IMR-90 (cell line): ENCODE measurements at regions not wholly inside any gene's neighbourhood (a gene's known extent, or its start where the extent isn't known, plus 50 kb on each side); places are given as distances from the start of the nearest gene placed in this dataset.

Source experiments
- ATAC-seq: fragments of 200-7000 bp; cut with Tn5 transposase; 2 replicates; pipeline ENCODE4 v1.9.1; 2020; ENCODE audit warnings: low read depth, mild to moderate bottlenecking, moderate library complexity
- BruUV-seq: library from RNA; stranded (reverse); fragments of 400-500 nt; replicated peaks from 2 replicates; lab custom pipeline; 2021; lab: Mats Ljungman, UMichigan
- CTCF ChIA-PET: fragments of 300-600 bp; formaldehyde crosslinking; extraction: SDS; loops from one replicate; lab custom pipeline; 2021; ENCODE audit warnings: antibody characterized with exemption; lab: Yijun Ruan, JAX
- POLR2A ChIA-PET: fragments of 300-600 bp; sonication (Branson Sonifier 250); formaldehyde crosslinking; loops from one replicate; lab custom pipeline; 2022; ENCODE audit warnings: antibody characterized with exemption; ENCODE audit not compliant: unreplicated experiment; lab: Charles Lee
- DNase-seq: peaks from one replicate; pipeline ENCODE4 v3.0.0; 2013
- H2AFZ ChIP-seq: replicated peaks from 2 replicates; pipeline ENCODE3; 2013; ENCODE audit warnings: low read length, mild to moderate bottlenecking; ENCODE audit not compliant: poor library complexity
- H2AK5ac ChIP-seq: 2 replicates; pipeline ENCODE4 v1.6.1; 2013; ENCODE audit warnings: low read depth, low read length, inconsistent platforms
- H2AK9ac ChIP-seq: replicated peaks from 2 replicates; pipeline ENCODE3; 2013; ENCODE audit warnings: mild to moderate bottlenecking, low read depth, low read length, moderate library complexity; ENCODE audit not compliant: poor library complexity
- H2BK120ac ChIP-seq: 2 replicates; pipeline ENCODE4 v1.6.1; 2013; ENCODE audit warnings: low read depth, low read length, inconsistent platforms
- H2BK15ac ChIP-seq: 3 replicates; pipeline ENCODE4 v1.6.1; 2013; ENCODE audit warnings: low read depth, low read length, inconsistent platforms
- H2BK20ac ChIP-seq: 2 replicates; pipeline ENCODE4 v1.6.1; 2013; ENCODE audit warnings: low read depth, mild to moderate bottlenecking, inconsistent platforms, low read length, moderate library complexity
- H2BK5ac ChIP-seq: 2 replicates; pipeline ENCODE4 v1.6.1; 2013; ENCODE audit warnings: mild to moderate bottlenecking, low read depth, low read length, inconsistent platforms; ENCODE audit not compliant: poor library complexity, severe bottlenecking
- H3K14ac ChIP-seq: replicated peaks from 2 replicates; pipeline ENCODE4 v1.6.1; 2013; ENCODE audit warnings: low read depth, low read length, inconsistent platforms
- H3K18ac ChIP-seq: 2 replicates; pipeline ENCODE4 v1.6.1; 2013; ENCODE audit warnings: low read depth, low read length, control low read depth
- H3K23ac ChIP-seq: 2 replicates; pipeline ENCODE4 v1.6.1; 2013; ENCODE audit warnings: low read depth, low read length, inconsistent platforms
- H3K27ac ChIP-seq: 2 replicates; pipeline ENCODE4 v1.5.1; 2013; ENCODE audit warnings: mild to moderate bottlenecking, control low read depth, low read length; ENCODE audit not compliant: insufficient read depth
- H3K27me3 ChIP-seq: 2 replicates; pipeline ENCODE4 v1.6.1; 2013; ENCODE audit warnings: low read length; ENCODE audit not compliant: control insufficient read depth, insufficient read depth
- H3K36me3 ChIP-seq: 2 replicates; pipeline ENCODE4 v1.6.1; 2013; ENCODE audit warnings: low read length, mixed read lengths; ENCODE audit not compliant: control insufficient read depth, insufficient read depth
- H3K4ac ChIP-seq: 2 replicates; pipeline ENCODE4 v1.6.1; 2013; ENCODE audit warnings: low read depth, low read length, inconsistent platforms
- H3K4me1 ChIP-seq: 2 replicates; pipeline ENCODE4 v1.6.1; 2013; ENCODE audit warnings: low read length, mixed read lengths; ENCODE audit not compliant: control insufficient read depth, insufficient read depth
- H3K4me2 ChIP-seq: 2 replicates; pipeline ENCODE4 v1.6.1; 2013; ENCODE audit warnings: low read depth, mild to moderate bottlenecking, control low read depth, low read length, moderate library complexity
- H3K4me3 ChIP-seq: 2 replicates; pipeline ENCODE4 v1.5.1; 2013; ENCODE audit warnings: low read depth, mild to moderate bottlenecking, control low read depth, low read length, moderate library complexity; ENCODE audit not compliant: insufficient read depth
- H3K56ac ChIP-seq: 2 replicates; pipeline ENCODE4 v1.6.1; 2013; ENCODE audit warnings: low read length, inconsistent platforms; ENCODE audit not compliant: insufficient read depth; ENCODE audit errors: extremely low read depth
- H3K79me1 ChIP-seq, 2 experiments: 2 replicates each; pipeline ENCODE4 v1.6.1; 2013; ENCODE audit warnings: low read length in 2 of 2, inconsistent platforms in 1 of 2, low read depth in 1 of 2
- H3K9ac ChIP-seq: 2 replicates; pipeline ENCODE4 v1.6.1; 2013; ENCODE audit warnings: low read depth, low read length, control low read depth
- H3K9me1 ChIP-seq: 2 replicates; pipeline ENCODE4 v1.6.1; 2013; ENCODE audit warnings: low read length, inconsistent platforms; ENCODE audit not compliant: insufficient read depth
- H3K9me3 ChIP-seq: 2 replicates; pipeline ENCODE4 v1.6.1; 2013; ENCODE audit warnings: low read length; ENCODE audit not compliant: control insufficient read depth, insufficient read depth
- H4K20me1 ChIP-seq: 2 replicates; pipeline ENCODE4 v1.6.1; 2013; ENCODE audit warnings: low read length, inconsistent platforms; ENCODE audit not compliant: insufficient read depth
- H4K5ac ChIP-seq: 2 replicates; pipeline ENCODE4 v1.6.1; 2013; ENCODE audit warnings: mild to moderate bottlenecking, low read depth, low read length, control low read depth
- H4K8ac ChIP-seq, 2 experiments: 2 replicates each; pipeline ENCODE4 v1.6.1; 2013; ENCODE audit warnings: low read depth in 2 of 2, low read length in 2 of 2, control low read depth in 1 of 2, inconsistent platforms in 1 of 2
- H4K91ac ChIP-seq: 2 replicates; pipeline ENCODE4 v1.6.1; 2013; ENCODE audit warnings: low read depth, low read length, inconsistent platforms; ENCODE audit not compliant: insufficient read depth
- CTCF ChIP-seq: conservative IDR thresholded peaks from 2 replicates; pipeline ENCODE4 v1.5.1; 2012; ENCODE audit warnings: mild to moderate bottlenecking, low read depth, low read length, improper control_type of control experiment
- MAFK ChIP-seq: IDR thresholded peaks from 2 replicates; pipeline ENCODE4 v1.6.1; 2012; ENCODE audit warnings: low read depth, low read length, improper control_type of control experiment
- MAZ ChIP-seq: IDR thresholded peaks from 2 replicates; pipeline ENCODE4 v1.6.1; 2012; ENCODE audit warnings: low read depth, mild to moderate bottlenecking, low read length, improper control_type of control experiment, moderate library complexity, borderline replicate concordance
- NFE2L2 ChIP-seq: fragments of 150-350 bp; IDR thresholded peaks from 2 replicates; pipeline ENCODE4 v1.6.1; 2016; ENCODE audit warnings: low read depth, mild to moderate bottlenecking, low read length
- RFX5 ChIP-seq: IDR thresholded peaks from 2 replicates; pipeline ENCODE4 v1.8.0; 2012; ENCODE audit warnings: low read depth, mild to moderate bottlenecking, low read length, moderate library complexity
- SMC3 ChIP-seq: fragments of 150-350 bp; IDR thresholded peaks from 2 replicates; pipeline ENCODE4 v1.6.1; 2016; ENCODE audit warnings: low read depth, mild to moderate bottlenecking, antibody characterized with exemption, low read length, moderate library complexity
- USF2 ChIP-seq: fragments of 150-350 bp; IDR thresholded peaks from 2 replicates; pipeline ENCODE4 v1.6.1; 2017; ENCODE audit warnings: mild to moderate bottlenecking, antibody characterized with exemption, low read length, low read depth
- WGBS, 2 experiments: methylation state at CpG; one replicate each; pipeline versions ENCODE4 v1.1.5 to v1.1.7; 2013; ENCODE audit warnings: missing lambda C conversion rate in 2 of 2; ENCODE audit not compliant: insufficient read length in 1 of 2; ENCODE audit errors: extremely low coverage in 2 of 2; 5-methylcytosine and 5-hydroxymethylcytosine counted together
- dilution Hi-C: fragments of 300-500 bp; cut with HindIII; formaldehyde crosslinking; loops from one replicate; pipeline ENCODE4 v1.14.3; 2018; ENCODE audit warnings: low sequenced_read_pairs; ENCODE audit not compliant: unreplicated experiment
- in situ Hi-C: fragments of 300-500 bp; cut with MboI; formaldehyde crosslinking; loops from 3 replicates; pipeline ENCODE4 v1.14.3; 2019; ENCODE audit warnings: low sequenced_read_pairs, inconsistent platforms, mixed read lengths
- intact Hi-C: fragments of 100-400 bp; cut with micrococcal nuclease; formaldehyde crosslinking; loops from 2 replicates; pipeline ENCODE4 v1.10.0; 2022
- TF ChIP-seq, protein P1 (sequence below): fragments of 150-350 bp; IDR thresholded peaks from 2 replicates; pipeline ENCODE4 v1.6.1; 2016; ENCODE audit warnings: low read depth, mild to moderate bottlenecking, low read length, moderate library complexity, borderline replicate concordance

DNA sequence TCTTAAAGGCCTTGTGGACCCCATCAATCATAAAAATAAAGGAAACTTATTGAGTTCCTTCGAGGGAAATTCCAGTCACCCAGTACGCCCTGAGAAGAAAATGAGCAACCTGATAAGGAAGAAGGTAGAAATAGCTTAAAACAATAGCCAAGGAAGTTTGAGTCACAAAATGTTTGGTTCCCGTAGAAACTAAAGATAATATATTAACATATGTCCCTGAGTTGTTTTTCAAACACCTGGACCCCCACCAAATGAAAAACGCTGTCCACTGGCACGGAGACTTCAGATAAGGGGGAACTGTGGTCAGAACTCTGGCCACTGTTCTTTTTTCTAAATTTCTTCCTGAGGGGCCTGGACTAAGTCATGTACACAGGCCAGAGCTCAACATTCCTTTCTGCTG is 669.1 kb downstream of the ADCYAP1 start:
- no peak overlapping the region for H4K5ac ChIP-seq
- H4K91ac ChIP-seq = no peak overlapping the region
- no peak overlapping the region for H2BK20ac ChIP-seq
- no peak overlapping the region for H4K8ac ChIP-seq
- ChIA-PET POLR2A (no interaction called here), CTCF (no interaction called here)
- H2AK5ac ChIP-seq = no peak overlapping the region
- H2BK120ac ChIP-seq = no peak overlapping the region
- no peaks in the 10 kb centered on the region for H4K20me1 ChIP-seq
- H2AFZ ChIP-seq = no peak overlapping the region
- H3K4me1 ChIP-seq = no peaks in the 10 kb centered on the region
- no peak overlapping the region for H2BK5ac ChIP-seq
- dilution Hi-C loops (no loop called here), intact Hi-C loops (no loop called here), in situ Hi-C loops (no loop called here)
- no peaks in the 10 kb centered on the region for H3K9me1 ChIP-seq
- no peaks in the 10 kb centered on the region for H3K79me1 ChIP-seq
- no peak overlapping the region for H3K4ac ChIP-seq
- no peak overlapping the region for H3K9ac ChIP-seq
- H3K36me3 ChIP-seq = no peaks in the 10 kb centered on the region
- no CpG with 5 or more reads among the region's 5 CpGs for WGBS, 2 experiments
- no peak overlapping the region for H2BK15ac ChIP-seq
- H3K27me3 ChIP-seq = no peaks in the 10 kb centered on the region
- no peak overlapping the region for H3K56ac ChIP-seq
- H3K23ac ChIP-seq = no peak overlapping the region
- TF ChIP-seq, protein P1, sequence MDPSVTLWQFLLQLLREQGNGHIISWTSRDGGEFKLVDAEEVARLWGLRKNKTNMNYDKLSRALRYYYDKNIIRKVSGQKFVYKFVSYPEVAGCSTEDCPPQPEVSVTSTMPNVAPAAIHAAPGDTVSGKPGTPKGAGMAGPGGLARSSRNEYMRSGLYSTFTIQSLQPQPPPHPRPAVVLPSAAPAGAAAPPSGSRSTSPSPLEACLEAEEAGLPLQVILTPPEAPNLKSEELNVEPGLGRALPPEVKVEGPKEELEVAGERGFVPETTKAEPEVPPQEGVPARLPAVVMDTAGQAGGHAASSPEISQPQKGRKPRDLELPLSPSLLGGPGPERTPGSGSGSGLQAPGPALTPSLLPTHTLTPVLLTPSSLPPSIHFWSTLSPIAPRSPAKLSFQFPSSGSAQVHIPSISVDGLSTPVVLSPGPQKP = no peak
- TF ChIP-seq RFX5 (no peak), MAZ (no peak), USF2 (no peak), MAFK (no peak), CTCF (no peak), SMC3 (no peak), NFE2L2 (no peak)
- H2AK9ac ChIP-seq = no peak overlapping the region
- no peak for ATAC-seq
- H3K9me3 ChIP-seq = peaks cover 2% of the 10 kb centered on the region; the same call in 1 of the 2 replicates
- BruUV-seq = no TSS peak
- H3K14ac ChIP-seq = no peak overlapping the region
- no peak overlapping the region for H3K4me3 ChIP-seq
- DNase-seq = no peak
- no peak overlapping the region for H3K4me2 ChIP-seq
- H3K18ac ChIP-seq = no peak overlapping the region
- H3K27ac ChIP-seq = no peak overlapping the region
